GM13977 (cell line): ENCODE measurements at regions not wholly inside any gene's neighbourhood (a gene's known extent, or its start where the extent isn't known, plus 50 kb on each side); places are given as distances from the start of the nearest gene placed in this dataset.

ENCODE experiments used
- DNase-seq: peaks from one replicate; pipeline ENCODE4 v3.0.0; 2012; ENCODE audit warnings: low spot score
- CTCF ChIP-seq: IDR thresholded peaks from 2 replicates; pipeline ENCODE4 v1.5.1; 2012; ENCODE audit warnings: mild to moderate bottlenecking, control low read depth; ENCODE audit not compliant: insufficient read depth; ENCODE audit errors: extremely low read depth, missing control alignments
- in situ Hi-C: fragments of 300-500 bp; cut with MboI; formaldehyde crosslinking; loops from one replicate; pipeline ENCODE4 v1.12.0; 2022; ENCODE audit warnings: low sequenced_read_pairs, low pct_unique_long_range_greater_than_20kb, mixed read lengths, inconsistent platforms; ENCODE audit not compliant: unreplicated experiment

GRCh38 chr15:31893780-31894179 is 136.5 kb upstream of the CHRNA7 start:
- no peak for DNase-seq
- in situ Hi-C loops: no loop called here
- TF ChIP-seq CTCF: no peak

- DNase-seq: no peak
- in situ Hi-C loops: no loop called here
- TF ChIP-seq CTCF: no peak
These were observed 132.6 kb upstream of the CHRNA7 start for GRCh38 chr15:31897746-31898145.

GRCh38 chr15:31901501-31901900 is 128.8 kb upstream of the CHRNA7 start:
- DNase-seq: no peak
- in situ Hi-C loops: no loop called here
- TF ChIP-seq CTCF: no peak

- in situ Hi-C loops: no loop called here
- TF ChIP-seq CTCF: no peak
- no peak for DNase-seq
These were observed 125.3 kb upstream of the CHRNA7 start for GRCh38 chr15:31905054-31905453.

- DNase-seq: no peak
- no peak for TF ChIP-seq CTCF
- in situ Hi-C loops: no loop called here
These were observed 104.8 kb upstream of the CHRNA7 start for GRCh38 chr15:31925541-31925940.

GRCh38 chr15:31930967-31931366 is 99.3 kb upstream of the CHRNA7 start:
- no peak for DNase-seq
- TF ChIP-seq CTCF: no peak
- in situ Hi-C loops: no loop called here

GRCh38 chr15:31932576-31932975 is 97.7 kb upstream of the CHRNA7 start:
- DNase-seq: no peak
- no peak for TF ChIP-seq CTCF
- in situ Hi-C loops: no loop called here
